ENCODE measurements at regions not wholly inside any gene's neighbourhood (a gene's known extent, or its start where the extent isn't known, plus 50 kb on each side); places are given as distances from the start of the nearest gene placed in this dataset.

DNA sequence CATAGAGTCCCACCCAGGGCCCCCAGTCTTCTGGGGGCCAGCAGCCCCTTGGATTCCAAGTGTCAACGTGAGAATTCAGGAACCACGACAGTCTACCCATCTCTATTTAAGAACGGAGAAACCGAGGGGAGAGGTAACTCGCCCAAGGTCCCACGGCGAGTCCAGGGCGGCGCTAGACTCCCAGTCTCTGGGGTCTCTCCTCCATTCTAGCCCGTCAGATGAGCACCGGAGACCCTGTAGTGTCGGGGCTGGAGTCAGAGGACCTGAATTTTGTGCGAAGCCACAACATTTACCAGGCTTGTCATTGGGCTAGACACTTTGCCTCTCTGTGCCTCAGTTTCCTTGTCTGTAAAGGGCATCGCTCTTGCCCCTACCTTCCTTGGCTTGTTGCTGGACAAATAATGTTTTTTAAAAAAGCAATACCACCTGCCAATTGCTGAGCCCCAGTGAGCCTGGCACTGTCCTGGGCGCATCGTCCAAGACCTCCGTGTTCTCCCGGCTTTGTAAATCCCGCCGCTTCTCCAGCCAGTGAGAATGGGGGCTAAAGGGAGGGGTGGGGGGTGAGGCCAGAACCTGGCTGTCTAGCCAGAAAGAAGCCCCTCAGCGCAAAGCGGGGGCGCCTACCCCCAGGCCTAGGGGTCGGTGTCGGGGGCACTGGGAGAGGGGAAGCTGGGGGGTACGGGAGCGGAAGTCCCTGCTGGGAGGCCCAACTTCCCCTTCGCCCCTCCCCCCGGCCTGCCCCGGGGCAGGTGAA, 91.7 kb downstream of the NCR2 start:
- TF ChIP-seq ZNF565 (CRISPR knock-in tag; conservative IDR thresholded peaks at IDR 0.05; ENCODE audit: low read depth) (no peak), ZFP3 (CRISPR knock-in tag; IDR thresholded peaks at IDR 0.05) (no peak), ZFP30 (CRISPR knock-in tag; IDR thresholded peaks at IDR 0.05) (no peak), TOX (CRISPR knock-in tag; IDR thresholded peaks at IDR 0.05; ENCODE audit: borderline replicate concordance) (no peak), ZC3H10 (CRISPR knock-in tag; IDR thresholded peaks at IDR 0.05) (no peak), SNAI2 (CRISPR knock-in tag; IDR thresholded peaks at IDR 0.05) (no peak), BACH2 (CRISPR knock-in tag; IDR thresholded peaks at IDR 0.05; ENCODE audit: borderline replicate concordance) (no peak), CSDC2 (CRISPR knock-in tag; IDR thresholded peaks at IDR 0.05) (no peak), ZNF70 (CRISPR knock-in tag; IDR thresholded peaks at IDR 0.05) (no peak), ZNF8 (CRISPR knock-in tag; IDR thresholded peaks at IDR 0.05) (no peak)
- TF ChIP-seq, protein P1, sequence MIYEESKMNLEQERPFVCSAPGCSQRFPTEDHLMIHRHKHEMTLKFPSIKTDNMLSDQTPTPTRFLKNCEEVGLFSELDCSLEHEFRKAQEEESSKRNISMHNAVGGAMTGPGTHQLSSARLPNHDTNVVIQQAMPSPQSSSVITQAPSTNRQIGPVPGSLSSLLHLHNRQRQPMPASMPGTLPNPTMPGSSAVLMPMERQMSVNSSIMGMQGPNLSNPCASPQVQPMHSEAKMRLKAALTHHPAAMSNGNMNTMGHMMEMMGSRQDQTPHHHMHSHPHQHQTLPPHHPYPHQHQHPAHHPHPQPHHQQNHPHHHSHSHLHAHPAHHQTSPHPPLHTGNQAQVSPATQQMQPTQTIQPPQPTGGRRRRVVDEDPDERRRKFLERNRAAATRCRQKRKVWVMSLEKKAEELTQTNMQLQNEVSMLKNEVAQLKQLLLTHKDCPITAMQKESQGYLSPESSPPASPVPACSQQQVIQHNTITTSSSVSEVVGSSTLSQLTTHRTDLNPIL (CRISPR knock-in tag; IDR thresholded peaks at IDR 0.05; ENCODE audit: low read depth): no peak
- TF ChIP-seq, protein P2, sequence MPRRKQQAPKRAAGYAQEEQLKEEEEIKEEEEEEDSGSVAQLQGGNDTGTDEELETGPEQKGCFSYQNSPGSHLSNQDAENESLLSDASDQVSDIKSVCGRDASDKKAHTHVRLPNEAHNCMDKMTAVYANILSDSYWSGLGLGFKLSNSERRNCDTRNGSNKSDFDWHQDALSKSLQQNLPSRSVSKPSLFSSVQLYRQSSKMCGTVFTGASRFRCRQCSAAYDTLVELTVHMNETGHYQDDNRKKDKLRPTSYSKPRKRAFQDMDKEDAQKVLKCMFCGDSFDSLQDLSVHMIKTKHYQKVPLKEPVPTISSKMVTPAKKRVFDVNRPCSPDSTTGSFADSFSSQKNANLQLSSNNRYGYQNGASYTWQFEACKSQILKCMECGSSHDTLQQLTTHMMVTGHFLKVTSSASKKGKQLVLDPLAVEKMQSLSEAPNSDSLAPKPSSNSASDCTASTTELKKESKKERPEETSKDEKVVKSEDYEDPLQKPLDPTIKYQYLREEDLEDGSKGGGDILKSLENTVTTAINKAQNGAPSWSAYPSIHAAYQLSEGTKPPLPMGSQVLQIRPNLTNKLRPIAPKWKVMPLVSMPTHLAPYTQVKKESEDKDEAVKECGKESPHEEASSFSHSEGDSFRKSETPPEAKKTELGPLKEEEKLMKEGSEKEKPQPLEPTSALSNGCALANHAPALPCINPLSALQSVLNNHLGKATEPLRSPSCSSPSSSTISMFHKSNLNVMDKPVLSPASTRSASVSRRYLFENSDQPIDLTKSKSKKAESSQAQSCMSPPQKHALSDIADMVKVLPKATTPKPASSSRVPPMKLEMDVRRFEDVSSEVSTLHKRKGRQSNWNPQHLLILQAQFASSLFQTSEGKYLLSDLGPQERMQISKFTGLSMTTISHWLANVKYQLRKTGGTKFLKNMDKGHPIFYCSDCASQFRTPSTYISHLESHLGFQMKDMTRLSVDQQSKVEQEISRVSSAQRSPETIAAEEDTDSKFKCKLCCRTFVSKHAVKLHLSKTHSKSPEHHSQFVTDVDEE (CRISPR knock-in tag; IDR thresholded peaks at IDR 0.05): no peak
- TF ChIP-seq, protein P3, sequence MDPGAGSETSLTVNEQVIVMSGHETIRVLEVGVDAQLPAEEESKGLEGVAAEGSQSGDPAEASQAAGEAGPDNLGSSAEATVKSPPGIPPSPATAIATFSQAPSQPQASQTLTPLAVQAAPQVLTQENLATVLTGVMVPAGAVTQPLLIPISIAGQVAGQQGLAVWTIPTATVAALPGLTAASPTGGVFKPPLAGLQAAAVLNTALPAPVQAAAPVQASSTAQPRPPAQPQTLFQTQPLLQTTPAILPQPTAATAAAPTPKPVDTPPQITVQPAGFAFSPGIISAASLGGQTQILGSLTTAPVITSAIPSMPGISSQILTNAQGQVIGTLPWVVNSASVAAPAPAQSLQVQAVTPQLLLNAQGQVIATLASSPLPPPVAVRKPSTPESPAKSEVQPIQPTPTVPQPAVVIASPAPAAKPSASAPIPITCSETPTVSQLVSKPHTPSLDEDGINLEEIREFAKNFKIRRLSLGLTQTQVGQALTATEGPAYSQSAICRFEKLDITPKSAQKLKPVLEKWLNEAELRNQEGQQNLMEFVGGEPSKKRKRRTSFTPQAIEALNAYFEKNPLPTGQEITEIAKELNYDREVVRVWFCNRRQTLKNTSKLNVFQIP (CRISPR knock-in tag; IDR thresholded peaks at IDR 0.05; ENCODE audit: borderline replicate concordance, low read depth): no peak

Data from SK-N-SH treated with all-trans-retinoic acid at 6 μM for 48 hours (cell line).